Thyroid gland (tissue), 4 donors: ENCODE measurements at regions not wholly inside any gene's neighbourhood (a gene's known extent, or its start where the extent isn't known, plus 50 kb on each side); places are given as distances from the start of the nearest gene placed in this dataset.

Experiments used
- CTCF ChIP-seq, 6 experiments: fragments of 200-600 bp in 3 of 6; fragments of 450-650 bp in 3 of 6; sonication (generic) in 3 of 6; IDR thresholded peaks; one replicate each; pipeline ENCODE4 v1.5.1; 2016 to 2019; ENCODE audit warnings: antibody characterized with exemption in 6 of 6, mild to moderate bottlenecking in 2 of 6, inconsistent platforms in 1 of 6, moderate library complexity in 1 of 6
- POLR2A ChIP-seq, 2 donors: fragments of 450-650 bp; IDR thresholded peaks; one replicate each; pipeline ENCODE4 v1.6.1; 2017; ENCODE audit warnings: antibody characterized with exemption in 2 of 2, mild to moderate bottlenecking in 2 of 2, moderate library complexity in 1 of 2

GRCh38 chr18:68596016-68596415, 118.9 kb downstream of the TMX3 start:
- no peak for TF ChIP-seq POLR2A (IDR thresholded peaks at IDR 0.05)
- TF ChIP-seq CTCF (IDR thresholded peaks at IDR 0.05) = no peak
